Liver (tissue), 8 donors: ENCODE measurements at regions not wholly inside any gene's neighbourhood (a gene's known extent, or its start where the extent isn't known, plus 50 kb on each side); places are given as distances from the start of the nearest gene placed in this dataset.

Experiments
- DNase-seq: peaks from one replicate; pipeline ENCODE4 v3.0.0-alpha.2; 2017; ENCODE audit warnings: low spot score
- H3K27ac ChIP-seq, 2 donors: one replicate each; pipeline ENCODE4 v1.7.0; 2013; ENCODE audit warnings: inconsistent platforms in 2 of 2, low read length in 2 of 2, control low read depth in 1 of 2, low read depth in 1 of 2, mild to moderate bottlenecking in 1 of 2
- H3K27me3 ChIP-seq, 4 donors: one replicate each; pipeline versions ENCODE4 v1.6.1 to v1.7.0; 2013; ENCODE audit warnings: low read length in 3 of 4, inconsistent platforms in 1 of 4, mild to moderate bottlenecking in 1 of 4, moderate library complexity in 1 of 4; ENCODE audit not compliant: control insufficient read depth in 4 of 4, insufficient read depth in 4 of 4
- H3K36me3 ChIP-seq, 4 donors: one replicate each; pipeline versions ENCODE4 v1.6.1 to v1.7.0; 2013; ENCODE audit warnings: low read length in 3 of 4, mild to moderate bottlenecking in 3 of 4, low read depth in 1 of 4, moderate library complexity in 1 of 4; ENCODE audit not compliant: control insufficient read depth in 4 of 4, insufficient read depth in 3 of 4
- H3K4me1 ChIP-seq, 4 donors: one replicate each; pipeline versions ENCODE4 v1.6.1 to v1.7.0; 2013; ENCODE audit warnings: low read length in 3 of 4, mild to moderate bottlenecking in 3 of 4, moderate library complexity in 1 of 4; ENCODE audit not compliant: control insufficient read depth in 4 of 4, insufficient read depth in 4 of 4
- H3K4me3 ChIP-seq, 3 donors: one replicate each; pipeline versions ENCODE4 v1.6.1 to v1.7.0; 2013; ENCODE audit warnings: low read length in 3 of 3, control low read depth in 1 of 3, low read depth in 1 of 3, mild to moderate bottlenecking in 1 of 3
- H3K9ac ChIP-seq, 2 donors: one replicate each; pipeline ENCODE4 v1.7.0; 2013; ENCODE audit warnings: low read length in 2 of 2, mild to moderate bottlenecking in 2 of 2, moderate library complexity in 2 of 2, control low read depth in 1 of 2, low read depth in 1 of 2
- H3K9me3 ChIP-seq, 4 donors: one replicate each; pipeline versions ENCODE4 v1.6.1 to v1.7.0; 2013; ENCODE audit warnings: low read length in 3 of 4; ENCODE audit not compliant: control insufficient read depth in 4 of 4
- ATF3 ChIP-seq: IDR thresholded peaks from 2 replicates; pipeline ENCODE4 v1.6.1; 2016; ENCODE audit warnings: antibody characterized with exemption
- EGR1 ChIP-seq, 2 donors: IDR thresholded peaks; 2 replicates each; pipeline ENCODE4 v1.6.1; 2016 to 2018; ENCODE audit warnings: antibody characterized with exemption in 2 of 2, low read depth in 2 of 2
- FOXA1 ChIP-seq: IDR thresholded peaks from 2 replicates; pipeline ENCODE4 v1.6.1; 2016; ENCODE audit warnings: antibody characterized with exemption
- FOXA2 ChIP-seq: IDR thresholded peaks from 2 replicates; pipeline ENCODE4 v1.6.1; 2016; ENCODE audit warnings: antibody characterized with exemption
- GABPA ChIP-seq, 2 donors: IDR thresholded peaks in 1 of 2; conservative IDR thresholded peaks in 1 of 2; 2 replicates each; pipeline ENCODE4 v1.6.1; 2016; ENCODE audit warnings: antibody characterized with exemption in 2 of 2, mild to moderate bottlenecking in 1 of 2, moderate library complexity in 1 of 2
- HNF4G ChIP-seq: IDR thresholded peaks from 2 replicates; pipeline ENCODE4 v1.6.1; 2016; ENCODE audit warnings: antibody characterized with exemption
- JUND ChIP-seq, 2 donors: IDR thresholded peaks; 2 replicates each; pipeline ENCODE4 v1.6.1; 2016; ENCODE audit warnings: antibody characterized with exemption in 2 of 2
- MAX ChIP-seq: IDR thresholded peaks from 2 replicates; pipeline ENCODE4 v1.6.1; 2016; ENCODE audit warnings: antibody characterized with exemption
- NR2F2 ChIP-seq: IDR thresholded peaks from 2 replicates; pipeline ENCODE4 v1.6.1; 2016; ENCODE audit warnings: antibody characterized with exemption
- RAD21 ChIP-seq, 2 donors: IDR thresholded peaks; 2 replicates each; pipeline ENCODE4 v1.6.1; 2016; ENCODE audit warnings: antibody characterized with exemption in 2 of 2, mild to moderate bottlenecking in 2 of 2
- REST ChIP-seq: IDR thresholded peaks from 2 replicates; pipeline ENCODE4 v1.6.1; 2016; ENCODE audit warnings: antibody characterized with exemption, mild to moderate bottlenecking
- RXRA ChIP-seq, 2 donors: IDR thresholded peaks; 2 replicates each; pipeline ENCODE4 v1.6.1; 2017 to 2018; ENCODE audit warnings: antibody characterized with exemption in 2 of 2, mild to moderate bottlenecking in 1 of 2
- SP1 ChIP-seq: IDR thresholded peaks from 2 replicates; pipeline ENCODE4 v1.6.1; 2018; ENCODE audit warnings: antibody characterized with exemption, mild to moderate bottlenecking
- TAF1 ChIP-seq: conservative IDR thresholded peaks from 2 replicates; pipeline ENCODE4 v1.6.1; 2016; ENCODE audit warnings: antibody characterized with exemption, mild to moderate bottlenecking
- YY1 ChIP-seq: IDR thresholded peaks from 2 replicates; pipeline ENCODE4 v1.6.1; 2016; ENCODE audit warnings: antibody characterized with exemption, mild to moderate bottlenecking
- WGBS: extraction: QIAGEN DNeasy Blood & Tissue Kit; methylation state at CpG from one replicate; pipeline ENCODE4 v1.1.7; 2013; 5-methylcytosine and 5-hydroxymethylcytosine counted together
- TF ChIP-seq, protein P1 (sequence below): fragments of 150-350 bp; IDR thresholded peaks from 2 replicates; pipeline ENCODE4 v1.5.1; 2017; ENCODE audit warnings: improper control_type of control experiment, low read depth, low read length; ENCODE audit not compliant: missing input control
- donor health status: healthy.
- donor health status: healthy.
- donor health status: healthy.
- donor health status: healthy.
- donor health status: healthy.

- no peak overlapping the region for H3K4me3 ChIP-seq
- no peaks in the 10 kb centered on the region for H3K27me3 ChIP-seq
- peak; percentile 49 to 57 for TF ChIP-seq RAD21 (IDR thresholded peaks at IDR 0.05)
- TF ChIP-seq, protein P1, sequence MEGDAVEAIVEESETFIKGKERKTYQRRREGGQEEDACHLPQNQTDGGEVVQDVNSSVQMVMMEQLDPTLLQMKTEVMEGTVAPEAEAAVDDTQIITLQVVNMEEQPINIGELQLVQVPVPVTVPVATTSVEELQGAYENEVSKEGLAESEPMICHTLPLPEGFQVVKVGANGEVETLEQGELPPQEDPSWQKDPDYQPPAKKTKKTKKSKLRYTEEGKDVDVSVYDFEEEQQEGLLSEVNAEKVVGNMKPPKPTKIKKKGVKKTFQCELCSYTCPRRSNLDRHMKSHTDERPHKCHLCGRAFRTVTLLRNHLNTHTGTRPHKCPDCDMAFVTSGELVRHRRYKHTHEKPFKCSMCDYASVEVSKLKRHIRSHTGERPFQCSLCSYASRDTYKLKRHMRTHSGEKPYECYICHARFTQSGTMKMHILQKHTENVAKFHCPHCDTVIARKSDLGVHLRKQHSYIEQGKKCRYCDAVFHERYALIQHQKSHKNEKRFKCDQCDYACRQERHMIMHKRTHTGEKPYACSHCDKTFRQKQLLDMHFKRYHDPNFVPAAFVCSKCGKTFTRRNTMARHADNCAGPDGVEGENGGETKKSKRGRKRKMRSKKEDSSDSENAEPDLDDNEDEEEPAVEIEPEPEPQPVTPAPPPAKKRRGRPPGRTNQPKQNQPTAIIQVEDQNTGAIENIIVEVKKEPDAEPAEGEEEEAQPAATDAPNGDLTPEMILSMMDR, result no peak
- no peak for DNase-seq
- no peaks in the 10 kb centered on the region for H3K36me3 ChIP-seq
- H3K9ac ChIP-seq, result no peak overlapping the region
- no peaks in the 10 kb centered on the region for H3K9me3 ChIP-seq
- peaks cover 0 to 3% (median 0%) of the 10 kb centered on the region in 4 donors for H3K4me1 ChIP-seq
- no peak overlapping the region for H3K27ac ChIP-seq
- 39% methylated on average over 2 of the region's 2 CpGs for WGBS
These were observed 67.6 kb upstream of the TDRD3 start for GRCh38 chr13:60329221-60329923.

GRCh38 chr13:60331249-60332012, 65.6 kb upstream of the TDRD3 start:
- peaks cover 0 to 3% (median 0%) of the 10 kb centered on the region in 4 donors for H3K4me1 ChIP-seq
- WGBS, result 32% methylated on average over 4 of the region's 4 CpGs
- no peak for TF ChIP-seq YY1
- TF ChIP-seq HNF4G, result no peak
- TF ChIP-seq, protein P1, result no peak
- TF ChIP-seq REST, result no peak
- no peak for TF ChIP-seq SP1
- no peak for TF ChIP-seq TAF1
- no peak for TF ChIP-seq MAX
- no peak for TF ChIP-seq RAD21 (IDR thresholded peaks at IDR 0.05)
- no peak for TF ChIP-seq RXRA (IDR thresholded peaks at IDR 0.05)
- TF ChIP-seq JUND (IDR thresholded peaks at IDR 0.05), result no peak
- no peak for TF ChIP-seq EGR1 (IDR thresholded peaks at IDR 0.05; ENCODE audit: low read depth in 2 of 2)
- no peak for TF ChIP-seq NR2F2
- TF ChIP-seq GABPA (IDR thresholded peaks at IDR 0.05 in 1 of 2, conservative IDR thresholded peaks at IDR 0.05 in 1 of 2), result no peak
- TF ChIP-seq FOXA2, result no peak
- no peak for TF ChIP-seq FOXA1
- TF ChIP-seq ATF3, result no peak
- DNase-seq, result no peak
- no peak overlapping the region for H3K27ac ChIP-seq
- no peaks in the 10 kb centered on the region for H3K9me3 ChIP-seq
- no peak overlapping the region for H3K9ac ChIP-seq
- H3K4me3 ChIP-seq, result no peak overlapping the region
- no peaks in the 10 kb centered on the region for H3K36me3 ChIP-seq
- no peaks in the 10 kb centered on the region for H3K27me3 ChIP-seq
